ENCODE measurements at regions not wholly inside any gene's neighbourhood (a gene's known extent, or its start where the extent isn't known, plus 50 kb on each side); places are given as distances from the start of the nearest gene placed in this dataset.

DNA sequence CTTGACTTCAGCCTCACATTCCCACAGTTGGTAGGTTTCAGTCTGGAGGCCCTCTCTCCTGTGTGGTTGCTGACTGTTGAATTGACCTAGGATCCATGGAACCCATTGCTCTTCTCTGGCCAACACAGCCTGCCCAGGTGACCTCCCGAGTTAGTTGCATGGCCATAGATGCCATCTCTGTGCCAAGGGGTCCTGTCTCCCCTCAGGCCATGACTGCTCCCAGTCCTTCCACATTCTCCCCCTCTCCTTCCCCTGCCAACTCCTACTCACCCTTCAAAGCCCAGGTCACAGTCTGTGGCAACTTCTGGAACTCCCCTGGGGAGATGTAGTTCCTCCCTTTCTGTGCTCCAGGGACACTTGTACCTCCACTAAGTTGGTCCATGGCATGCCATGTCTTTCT, 67.3 kb upstream of the GRB10 start:
- TF ChIP-seq TAF1 (IDR thresholded peaks at IDR 0.05; ENCODE audit: borderline replicate concordance, low read depth, low read length) (no peak), EZH2phosphoT487 (IDR thresholded peaks at IDR 0.05; ENCODE audit: borderline replicate concordance, low read depth) (no peak), MXI1 (IDR thresholded peaks at IDR 0.05; ENCODE audit: low read depth, low read length) (no peak), POLR2AphosphoS5 (IDR thresholded peaks at IDR 0.05; ENCODE audit: low read depth, low read length) (no peak), SMC3 (IDR thresholded peaks at IDR 0.05; ENCODE audit: low read depth, low read length) (no peak), NFIC (IDR thresholded peaks at IDR 0.05; ENCODE audit: borderline replicate concordance) (no peak), JUND (IDR thresholded peaks at IDR 0.05) (no peak)
- TF ChIP-seq, protein P1, sequence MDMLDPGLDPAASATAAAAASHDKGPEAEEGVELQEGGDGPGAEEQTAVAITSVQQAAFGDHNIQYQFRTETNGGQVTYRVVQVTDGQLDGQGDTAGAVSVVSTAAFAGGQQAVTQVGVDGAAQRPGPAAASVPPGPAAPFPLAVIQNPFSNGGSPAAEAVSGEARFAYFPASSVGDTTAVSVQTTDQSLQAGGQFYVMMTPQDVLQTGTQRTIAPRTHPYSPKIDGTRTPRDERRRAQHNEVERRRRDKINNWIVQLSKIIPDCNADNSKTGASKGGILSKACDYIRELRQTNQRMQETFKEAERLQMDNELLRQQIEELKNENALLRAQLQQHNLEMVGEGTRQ (IDR thresholded peaks at IDR 0.05; ENCODE audit: borderline replicate concordance, low read depth, low read length), result no peak
- TF ChIP-seq, protein P2, sequence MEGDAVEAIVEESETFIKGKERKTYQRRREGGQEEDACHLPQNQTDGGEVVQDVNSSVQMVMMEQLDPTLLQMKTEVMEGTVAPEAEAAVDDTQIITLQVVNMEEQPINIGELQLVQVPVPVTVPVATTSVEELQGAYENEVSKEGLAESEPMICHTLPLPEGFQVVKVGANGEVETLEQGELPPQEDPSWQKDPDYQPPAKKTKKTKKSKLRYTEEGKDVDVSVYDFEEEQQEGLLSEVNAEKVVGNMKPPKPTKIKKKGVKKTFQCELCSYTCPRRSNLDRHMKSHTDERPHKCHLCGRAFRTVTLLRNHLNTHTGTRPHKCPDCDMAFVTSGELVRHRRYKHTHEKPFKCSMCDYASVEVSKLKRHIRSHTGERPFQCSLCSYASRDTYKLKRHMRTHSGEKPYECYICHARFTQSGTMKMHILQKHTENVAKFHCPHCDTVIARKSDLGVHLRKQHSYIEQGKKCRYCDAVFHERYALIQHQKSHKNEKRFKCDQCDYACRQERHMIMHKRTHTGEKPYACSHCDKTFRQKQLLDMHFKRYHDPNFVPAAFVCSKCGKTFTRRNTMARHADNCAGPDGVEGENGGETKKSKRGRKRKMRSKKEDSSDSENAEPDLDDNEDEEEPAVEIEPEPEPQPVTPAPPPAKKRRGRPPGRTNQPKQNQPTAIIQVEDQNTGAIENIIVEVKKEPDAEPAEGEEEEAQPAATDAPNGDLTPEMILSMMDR (IDR thresholded peaks at IDR 0.05), result no peak

All from SK-N-SH (cell line).